Transverse colon (tissue), 4 donors: ENCODE measurements at regions not wholly inside any gene's neighbourhood (a gene's known extent, or its start where the extent isn't known, plus 50 kb on each side); places are given as distances from the start of the nearest gene placed in this dataset.

ENCODE experiments used
- DNase-seq: peaks from one replicate; pipeline ENCODE4 v3.0.0-alpha.2; 2019
- H3K27ac ChIP-seq, 4 donors: fragments of 200-600 bp; sonication (generic); 2 replicates each; pipeline ENCODE4 v1.5.1; 2016 to 2018; ENCODE audit warnings: inconsistent platforms in 4 of 4
- H3K27me3 ChIP-seq: fragments of 200-600 bp; sonication (generic); 2 replicates; pipeline ENCODE4 v1.5.1; 2017; ENCODE audit warnings: inconsistent platforms
- H3K36me3 ChIP-seq, 4 donors: fragments of 200-600 bp; sonication (generic); 2 replicates each; pipeline ENCODE4 v1.5.1; 2017 to 2019; ENCODE audit warnings: inconsistent platforms in 4 of 4
- H3K4me1 ChIP-seq, 4 donors: fragments of 200-600 bp; sonication (generic); 2 replicates each; pipeline ENCODE4 v1.5.1; 2017 to 2020; ENCODE audit warnings: inconsistent platforms in 4 of 4
- H3K4me3 ChIP-seq, 4 donors: fragments of 200-600 bp; sonication (generic); 1 replicate in 1 of 4; 2 replicates in 3 of 4; pipeline versions ENCODE4 v1.5.1 to v1.6.1; 2017 to 2019; ENCODE audit warnings: inconsistent platforms in 4 of 4
- H3K9me3 ChIP-seq, 2 donors: fragments of 200-600 bp; sonication (generic); 2 replicates each; pipeline ENCODE4 v1.5.1; 2017 to 2019; ENCODE audit warnings: inconsistent platforms in 2 of 2
- CTCF ChIP-seq, 5 experiments: fragments of 200-600 bp in 3 of 5; fragments of 450-650 bp in 2 of 5; sonication (generic) in 3 of 5; IDR thresholded peaks; 1 replicate in 2 of 5; 2 replicates in 3 of 5; pipeline ENCODE4 v1.5.1; 2016 to 2017; ENCODE audit warnings: antibody characterized with exemption in 5 of 5, inconsistent platforms in 3 of 5, mild to moderate bottlenecking in 2 of 5, moderate library complexity in 1 of 5
- EP300 ChIP-seq: sonication (generic); formaldehyde crosslinking; IDR thresholded peaks from one replicate; pipeline ENCODE4 v1.6.1; 2017; ENCODE audit warnings: antibody characterized with exemption, low read depth
- POLR2A ChIP-seq: fragments of 450-650 bp; IDR thresholded peaks from one replicate; pipeline ENCODE4 v1.6.1; 2016; ENCODE audit warnings: antibody characterized with exemption, mild to moderate bottlenecking, moderate library complexity
- POLR2AphosphoS5 ChIP-seq, 3 donors: sonication (generic); formaldehyde crosslinking; IDR thresholded peaks; one replicate each; pipeline ENCODE4 v1.6.1; 2016; ENCODE audit warnings: antibody characterized with exemption in 3 of 3
- WGBS, 2 donors: methylation state at CpG; one replicate each; pipeline ENCODE4 v1.1.5; 2018; ENCODE audit warnings: low coverage in 1 of 2; 5-methylcytosine and 5-hydroxymethylcytosine counted together
- in situ Hi-C, 4 donors: fragments of 200-750 bp; cut with MboI; loops; one replicate each; pipeline versions ENCODE4 v1.15.0 to v1.15.1; 2017; ENCODE audit warnings: low sequenced_read_pairs in 3 of 4, low pct_ligation_motif_present in 1 of 4, low pct_unique_long_range_greater_than_20kb in 1 of 4
- intact Hi-C: fragments of 100-400 bp; cut with DNase I; formaldehyde crosslinking; loops from one replicate; pipeline ENCODE4 v1.15.1; 2023; ENCODE audit warnings: low total_unique reads

GRCh38 chr12:131641315-131641714 is 69.6 kb upstream of the SFSWAP start:
- in situ Hi-C loops (loop anchor here in 1 of 4 donors (5.0 kb wide), 1 partner anchor 329 kb away; no protein-coding TSS in a partner anchor), intact Hi-C loops (no loop called here)
- Histone ChIP-seq H3K4me3 (no peak overlapping the region), H3K4me1 (no peaks in the 10 kb centered on the region), H3K27me3 (peaks cover 7% of the 10 kb centered on the region), H3K27ac (no peak overlapping the region), H3K36me3 (no peaks in the 10 kb centered on the region), H3K9me3 (no peaks in the 10 kb centered on the region)
- no peak for TF ChIP-seq EP300
- no peak for TF ChIP-seq POLR2AphosphoS5 (IDR thresholded peaks at IDR 0.05)
- TF ChIP-seq CTCF (IDR thresholded peaks at IDR 0.05) = no peak
- TF ChIP-seq POLR2A = no peak
- no peak for DNase-seq
- WGBS, 2 donors = 71% methylated on average over 5 of the region's 9 CpGs; no CpG with 5 or more reads in 1 of the 2 donors

DNA sequence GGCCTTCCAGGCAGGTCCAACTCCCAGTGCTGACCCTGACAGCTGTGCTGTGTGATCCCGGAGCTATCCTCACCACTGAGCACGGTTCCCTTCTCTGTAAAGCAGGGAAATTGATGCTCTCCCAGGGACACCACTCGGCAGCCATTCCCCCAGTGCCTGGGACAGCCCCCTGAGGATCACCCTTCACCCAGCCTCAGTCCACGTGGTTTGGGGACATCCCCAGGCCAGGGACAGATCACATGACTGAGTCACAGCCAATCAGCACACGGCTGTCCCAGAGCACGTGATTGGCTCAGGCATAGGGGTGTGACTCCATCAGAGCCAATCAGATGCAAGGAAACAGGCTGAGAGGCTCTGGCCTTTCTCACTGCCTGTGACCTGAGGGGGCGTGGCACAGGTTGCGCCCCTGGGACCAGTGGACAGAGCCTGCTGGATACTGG is 68.8 kb upstream of the SFSWAP start:
- in situ Hi-C loops (loop anchor here in 1 of 4 donors (5.0 kb wide), 1 partner anchor 330 kb away; no protein-coding TSS in a partner anchor), intact Hi-C loops (no loop called here)
- Histone ChIP-seq H3K27ac (no peak overlapping the region), H3K9me3 (no peaks in the 10 kb centered on the region), H3K4me3 (no peak overlapping the region), H3K4me1 (no peaks in the 10 kb centered on the region), H3K27me3 (peaks cover 7% of the 10 kb centered on the region), H3K36me3 (no peaks in the 10 kb centered on the region)
- WGBS, 2 donors = 73% methylated on average over 8 of the region's 8 CpGs; no CpG with 5 or more reads in 1 of the 2 donors
- TF ChIP-seq CTCF (IDR thresholded peaks at IDR 0.05) (no peak), EP300 (no peak), POLR2A (no peak), POLR2AphosphoS5 (IDR thresholded peaks at IDR 0.05) (no peak)
- DNase-seq = no peak

GRCh38 chr12:131642771-131643170 is 68.1 kb upstream of the SFSWAP start:
- no peak for TF ChIP-seq POLR2AphosphoS5 (IDR thresholded peaks at IDR 0.05)
- TF ChIP-seq POLR2A = no peak
- no peak for TF ChIP-seq CTCF (IDR thresholded peaks at IDR 0.05)
- TF ChIP-seq EP300 = no peak
- intact Hi-C loops = no loop called here

GRCh38 chr12:131643631-131644452 is 67.0 kb upstream of the SFSWAP start:
- no peaks in the 10 kb centered on the region for H3K27me3 ChIP-seq
- no peak overlapping the region for H3K4me3 ChIP-seq
- DNase-seq = no peak
- no peaks in the 10 kb centered on the region for H3K4me1 ChIP-seq
- H3K36me3 ChIP-seq = no peaks in the 10 kb centered on the region
- intact Hi-C loops (no loop called here), in situ Hi-C loops (loop anchor here in 1 of 4 donors (5.0 kb wide), 1 partner anchor 332 kb away; no protein-coding TSS in a partner anchor)
- 44% methylated on average over 7 of the region's 7 CpGs; no CpG with 5 or more reads in 1 of the 2 donors for WGBS, 2 donors
- no peak for TF ChIP-seq CTCF (IDR thresholded peaks at IDR 0.05)
- TF ChIP-seq POLR2A = no peak
- TF ChIP-seq EP300 = no peak
- TF ChIP-seq POLR2AphosphoS5 (IDR thresholded peaks at IDR 0.05) = no peak
- no peaks in the 10 kb centered on the region for H3K9me3 ChIP-seq
- no peak overlapping the region for H3K27ac ChIP-seq

More at GRCh38 chr12:131642771-131643170, 68.1 kb upstream of the SFSWAP start:
- H3K27ac ChIP-seq = no peak overlapping the region
- H3K27me3 ChIP-seq = peaks cover 2% of the 10 kb centered on the region
- no peak overlapping the region for H3K4me3 ChIP-seq
- in situ Hi-C loops = loop anchor here in 1 of 4 donors (5.0 kb wide), 1 partner anchor 330 kb away; no protein-coding TSS in a partner anchor
- 89 to 96% methylated on average over 10 to 16 of the region's 17 CpGs for WGBS, 2 donors
- H3K9me3 ChIP-seq = no peaks in the 10 kb centered on the region
- H3K4me1 ChIP-seq = no peaks in the 10 kb centered on the region
- no peak for DNase-seq
- H3K36me3 ChIP-seq = no peaks in the 10 kb centered on the region
